CD4-positive, alpha-beta T cell treated with Interleukin-4 for 1 hour (primary cell): ENCODE measurements at regions not wholly inside any gene's neighbourhood (a gene's known extent, or its start where the extent isn't known, plus 50 kb on each side); places are given as distances from the start of the nearest gene placed in this dataset.

Experiments used
- DNase-seq, 2 donors: peaks; one replicate each; pipeline ENCODE4 v3.0.0-alpha.2; 2020 to 2022

DNA sequence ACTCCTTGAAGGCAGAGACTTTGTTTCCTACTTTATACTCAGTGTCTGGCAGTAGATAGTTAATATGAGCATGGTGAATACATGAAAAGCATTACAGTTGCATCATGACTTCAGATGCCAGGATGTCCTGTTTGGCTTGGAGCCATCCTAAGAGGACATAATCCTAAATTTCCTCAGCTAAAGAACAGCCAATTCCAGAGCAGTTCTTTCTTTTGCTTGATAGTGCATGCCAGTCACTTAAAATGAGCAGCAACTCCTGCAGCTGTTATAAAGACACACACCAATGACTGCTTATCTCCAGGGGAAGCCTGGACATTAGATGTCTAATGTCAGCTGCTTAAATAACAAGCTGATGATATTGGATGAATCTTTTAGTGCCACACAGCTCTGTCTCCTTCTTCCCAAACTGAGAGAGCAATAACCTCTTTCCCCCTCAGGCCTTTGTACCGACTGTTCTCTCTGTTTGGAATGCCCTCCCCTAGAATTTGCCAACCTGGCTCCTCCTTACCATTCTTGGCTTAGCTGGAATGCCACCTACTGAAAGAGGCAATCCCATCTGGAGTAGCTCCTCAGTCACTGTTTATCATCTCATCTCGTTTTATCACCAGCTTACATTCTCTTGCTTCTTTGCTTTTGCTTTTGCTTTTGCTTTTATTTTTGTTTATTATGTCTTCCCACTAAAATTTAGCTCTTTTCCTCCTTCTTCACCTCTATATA lies 100.8 kb upstream of the USP38 start:
- no peak for DNase-seq

GRCh38 chr4:143084566-143084965 lies 100.2 kb upstream of the USP38 start:
- DNase-seq = no peak

GRCh38 chr4:143085224-143085623 lies 99.5 kb upstream of the USP38 start:
- DNase-seq = no peak

DNA sequence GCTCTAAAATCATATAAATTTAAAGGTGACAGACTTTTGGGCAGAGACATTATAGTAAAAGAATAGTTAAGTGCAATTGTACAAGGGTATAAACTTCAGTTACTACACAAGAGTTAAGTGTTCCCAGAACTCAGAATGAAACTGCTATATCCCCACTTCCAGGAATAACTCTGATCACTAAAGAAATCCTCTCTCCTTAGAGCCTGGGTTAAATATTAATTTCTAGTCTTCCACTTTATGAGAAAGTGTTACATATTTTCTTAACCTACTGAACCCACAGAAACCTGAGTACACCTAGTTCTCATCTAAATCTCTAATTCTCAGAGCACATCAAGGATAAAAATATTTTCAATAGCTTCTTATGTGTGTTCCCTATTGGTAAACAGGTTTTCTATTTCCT lies 99.1 kb upstream of the USP38 start:
- no peak for DNase-seq

- no peak for DNase-seq
Observed at GRCh38 chr4:143089291-143089690, 95.4 kb upstream of the USP38 start.

DNA sequence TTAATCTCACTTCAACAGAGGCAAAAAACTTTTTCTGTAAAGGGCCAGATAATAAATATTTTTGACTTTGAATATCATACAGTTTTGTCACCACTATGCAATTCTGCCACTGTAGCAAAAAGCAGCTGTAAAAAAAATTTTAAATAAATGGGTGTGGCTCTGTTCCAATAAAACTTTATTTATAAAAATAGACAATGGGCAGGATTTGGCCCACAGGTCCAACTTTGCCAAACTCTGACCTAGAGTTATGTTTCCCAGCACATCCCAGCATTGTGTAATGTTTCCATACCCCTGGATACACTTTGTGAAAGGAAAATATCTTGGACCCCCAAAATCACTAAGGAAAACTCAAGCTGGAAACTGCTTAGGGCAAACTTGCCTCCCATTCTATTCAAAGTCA lies 94.9 kb upstream of the USP38 start:
- no peak for DNase-seq

DNA sequence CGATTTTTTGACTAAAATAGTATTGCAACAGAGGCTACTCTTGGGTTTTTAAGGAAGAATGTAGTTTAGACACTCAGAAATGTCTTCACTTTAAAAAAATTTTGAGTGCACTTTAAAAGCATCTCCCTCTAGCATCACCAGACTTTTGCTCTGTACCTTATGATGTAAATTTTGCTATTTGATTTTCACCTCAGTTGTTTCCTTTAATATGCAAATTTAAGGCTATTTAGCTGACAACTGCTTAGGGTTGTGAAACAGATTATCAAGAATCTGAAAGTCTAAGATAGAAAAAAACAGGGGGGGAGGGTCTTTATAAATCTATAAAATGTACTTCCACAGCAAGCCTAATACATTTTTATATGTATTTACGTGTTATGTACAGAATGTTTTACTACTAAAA lies 92.9 kb upstream of the USP38 start:
- no peak for DNase-seq

- DNase-seq = no peak
Observed at GRCh38 chr4:143095447-143095846, 89.3 kb upstream of the USP38 start.

DNA sequence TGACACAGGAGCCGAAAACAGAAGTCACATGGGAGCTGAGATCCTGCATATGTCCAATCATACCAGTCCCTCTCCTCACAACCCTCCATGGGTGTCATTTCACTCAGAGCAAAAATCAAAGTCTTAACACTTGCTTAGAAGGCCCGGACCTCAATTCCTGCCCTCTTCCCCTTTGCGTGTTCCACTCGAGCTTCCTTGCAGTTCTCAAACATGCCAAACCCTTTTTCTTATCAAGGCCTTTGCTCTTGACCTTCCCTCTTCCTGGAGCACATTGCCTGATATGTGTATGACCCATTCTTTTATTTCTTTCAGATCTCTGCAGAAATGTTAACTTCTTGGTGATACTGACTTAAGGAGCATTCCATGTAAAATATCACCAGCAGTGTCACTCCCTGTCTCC lies 87.0 kb upstream of the USP38 start:
- DNase-seq = no peak

DNA sequence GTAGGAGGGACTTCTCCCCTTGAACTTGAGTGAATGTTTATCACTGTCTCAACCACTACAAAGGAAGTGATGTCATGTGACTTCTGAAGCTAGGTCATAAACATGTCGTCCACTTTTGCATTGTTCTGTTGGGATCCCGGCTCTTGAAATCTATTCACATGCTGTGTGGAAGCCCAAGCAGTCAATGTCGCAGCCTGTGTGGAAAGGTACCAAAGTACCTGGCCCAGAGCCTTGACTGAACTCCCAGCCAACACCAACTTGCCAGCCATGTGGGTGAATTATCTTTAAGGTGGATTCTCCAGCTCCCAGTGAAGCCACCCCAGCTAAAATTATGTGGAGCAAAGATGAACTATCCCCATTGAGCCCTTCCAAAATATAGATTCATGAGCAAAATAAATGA lies 85.0 kb upstream of the USP38 start:
- DNase-seq = no peak

- no peak for DNase-seq
Observed at GRCh38 chr4:143109376-143109775, 75.3 kb upstream of the USP38 start.

DNA sequence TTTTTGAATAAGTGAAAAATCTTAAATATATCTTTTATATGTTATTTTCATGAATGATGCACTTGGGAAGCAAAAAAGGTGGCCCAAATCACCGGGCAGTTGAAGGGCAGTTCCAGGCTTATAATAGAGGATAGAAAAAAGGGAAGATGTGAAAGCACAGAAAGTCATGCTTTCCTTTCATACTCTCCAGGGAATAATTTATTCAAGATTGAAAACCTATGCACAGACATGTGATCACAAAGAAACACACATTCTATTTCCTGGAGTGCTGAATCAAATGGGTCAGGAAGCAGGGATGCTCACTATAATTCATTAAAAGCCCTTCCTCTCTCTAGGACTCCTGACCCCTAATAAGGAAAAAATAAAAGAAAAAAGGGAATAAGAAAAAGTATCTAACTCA lies 66.1 kb upstream of the USP38 start:
- no peak for DNase-seq

GRCh38 chr4:143127621-143128020 lies 57.1 kb upstream of the USP38 start:
- DNase-seq = no peak

- DNase-seq = no peak
Observed at GRCh38 chr4:143133977-143134376, 50.7 kb upstream of the USP38 start.
